ENCODE measurements at regions not wholly inside any gene's neighbourhood (a gene's known extent, or its start where the extent isn't known, plus 50 kb on each side); places are given as distances from the start of the nearest gene placed in this dataset.

- Mint-ChIP-seq H3K27me3 (ENCODE audit: low read depth in 2 of 2) (no peaks in the 10 kb centered on the region), H3K4me1 (no peaks in the 10 kb centered on the region), H3K4me3 (no peak overlapping the region), H3K36me3 (peaks cover 16% of the 10 kb centered on the region), H3K27ac (no peak overlapping the region), H3K9me3 (peaks cover 16 to 21% of the 10 kb centered on the region in 2 donors)
- 71% methylated on average over 3 of the region's 3 CpGs for WGBS (ENCODE audit: insufficient coverage)
- TF ChIP-seq CTCF (IDR thresholded peaks at IDR 0.05) = no peak
- ATAC-seq (no peak), DNase-seq (no peak)
- Histone ChIP-seq H3K4me1 (ENCODE audit: control insufficient read depth, insufficient read depth, low read length) (no peaks in the 10 kb centered on the region), H3K9me3 (ENCODE audit: control insufficient read depth, insufficient read depth, low read length) (peaks cover 27% of the 10 kb centered on the region), H3K36me3 (ENCODE audit: control insufficient read depth, insufficient read depth, low read length) (no peaks in the 10 kb centered on the region), H3K4me3 (ENCODE audit: low read length) (no peak overlapping the region), H3K27me3 (ENCODE audit: control insufficient read depth, insufficient read depth, low read length) (no peaks in the 10 kb centered on the region), H3K27ac (ENCODE audit: low read length) (no peak overlapping the region)
- intact Hi-C loops (cut with micrococcal nuclease) = no loop called here
Observed at GRCh38 chr5:28408186-28408585, 1369.8 kb upstream of the CDH9 start.

GRCh38 chr5:28404363-28405071, 1366.1 kb upstream of the CDH9 start:
- Mint-ChIP-seq H3K36me3 (peaks cover 25% of the 10 kb centered on the region), H3K27ac (no peak overlapping the region), H3K27me3 (ENCODE audit: low read depth in 2 of 2) (no peaks in the 10 kb centered on the region), H3K4me1 (no peaks in the 10 kb centered on the region), H3K9me3 (peaks cover 13 to 14% of the 10 kb centered on the region in 2 donors), H3K4me3 (no peak overlapping the region)
- DNase-seq = no peak
- intact Hi-C loops (cut with micrococcal nuclease) = no loop called here
- no peaks in the 10 kb centered on the region for H3K4me1 ChIP-seq (ENCODE audit: control insufficient read depth, insufficient read depth, low read length)
- no peaks in the 10 kb centered on the region for H3K27me3 ChIP-seq (ENCODE audit: control insufficient read depth, insufficient read depth, low read length)
- no peak overlapping the region for H3K27ac ChIP-seq (ENCODE audit: low read length)
- H3K4me3 ChIP-seq (ENCODE audit: low read length) = no peak overlapping the region
- ATAC-seq = no peak
- no peaks in the 10 kb centered on the region for H3K36me3 ChIP-seq (ENCODE audit: control insufficient read depth, insufficient read depth, low read length)
- WGBS (ENCODE audit: insufficient coverage) = 94% methylated on average over 35 of the region's 35 CpGs
- peaks cover 26% of the 10 kb centered on the region for H3K9me3 ChIP-seq (ENCODE audit: control insufficient read depth, insufficient read depth, low read length)
- no peak for TF ChIP-seq CTCF (IDR thresholded peaks at IDR 0.05)

- intact Hi-C loops (cut with micrococcal nuclease) = no loop called here
- TF ChIP-seq CTCF (IDR thresholded peaks at IDR 0.05) = no peak
- ATAC-seq (no peak), DNase-seq (no peak)
- Mint-ChIP-seq H3K27me3 (ENCODE audit: low read depth in 2 of 2) (no peaks in the 10 kb centered on the region), H3K9me3 (peaks cover 13 to 14% of the 10 kb centered on the region in 2 donors), H3K27ac (no peak overlapping the region), H3K36me3 (peaks cover 26% of the 10 kb centered on the region), H3K4me3 (no peak overlapping the region), H3K4me1 (no peaks in the 10 kb centered on the region)
- Histone ChIP-seq H3K27me3 (ENCODE audit: control insufficient read depth, insufficient read depth, low read length) (no peaks in the 10 kb centered on the region), H3K4me3 (ENCODE audit: low read length) (no peak overlapping the region), H3K4me1 (ENCODE audit: control insufficient read depth, insufficient read depth, low read length) (no peaks in the 10 kb centered on the region), H3K9me3 (ENCODE audit: control insufficient read depth, insufficient read depth, low read length) (peaks cover 25% of the 10 kb centered on the region), H3K27ac (ENCODE audit: low read length) (no peak overlapping the region), H3K36me3 (ENCODE audit: control insufficient read depth, insufficient read depth, low read length) (no peaks in the 10 kb centered on the region)
- WGBS (ENCODE audit: insufficient coverage) = 85% methylated on average over 5 of the region's 5 CpGs
Observed at GRCh38 chr5:28403846-28404245, 1365.5 kb upstream of the CDH9 start.
